ENCODE measurements at regions not wholly inside any gene's neighbourhood (a gene's known extent, or its start where the extent isn't known, plus 50 kb on each side); places are given as distances from the start of the nearest gene placed in this dataset.

- TF ChIP-seq, protein P1, sequence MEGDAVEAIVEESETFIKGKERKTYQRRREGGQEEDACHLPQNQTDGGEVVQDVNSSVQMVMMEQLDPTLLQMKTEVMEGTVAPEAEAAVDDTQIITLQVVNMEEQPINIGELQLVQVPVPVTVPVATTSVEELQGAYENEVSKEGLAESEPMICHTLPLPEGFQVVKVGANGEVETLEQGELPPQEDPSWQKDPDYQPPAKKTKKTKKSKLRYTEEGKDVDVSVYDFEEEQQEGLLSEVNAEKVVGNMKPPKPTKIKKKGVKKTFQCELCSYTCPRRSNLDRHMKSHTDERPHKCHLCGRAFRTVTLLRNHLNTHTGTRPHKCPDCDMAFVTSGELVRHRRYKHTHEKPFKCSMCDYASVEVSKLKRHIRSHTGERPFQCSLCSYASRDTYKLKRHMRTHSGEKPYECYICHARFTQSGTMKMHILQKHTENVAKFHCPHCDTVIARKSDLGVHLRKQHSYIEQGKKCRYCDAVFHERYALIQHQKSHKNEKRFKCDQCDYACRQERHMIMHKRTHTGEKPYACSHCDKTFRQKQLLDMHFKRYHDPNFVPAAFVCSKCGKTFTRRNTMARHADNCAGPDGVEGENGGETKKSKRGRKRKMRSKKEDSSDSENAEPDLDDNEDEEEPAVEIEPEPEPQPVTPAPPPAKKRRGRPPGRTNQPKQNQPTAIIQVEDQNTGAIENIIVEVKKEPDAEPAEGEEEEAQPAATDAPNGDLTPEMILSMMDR (IDR thresholded peaks at IDR 0.05; ENCODE audit: low read depth, low read length, missing control alignments): no peak
- Histone ChIP-seq H3K27ac (no peak overlapping the region), H3K36me3 (replicated peaks) (no peaks in the 10 kb centered on the region), H3K4me3 (ENCODE audit: low read depth, low read length) (no peak overlapping the region), H3K27me3 (replicated peaks) (no peaks in the 10 kb centered on the region)
- DNase-seq: no peak
- in situ Hi-C loops (cut with HindIII; ENCODE audit: low pct_ligation_motif_present, low sequenced_read_pairs): no loop called here
Measured at GRCh38 chr15:79140846-79141570, 50.4 kb upstream of the RASGRF1 start.

Measured in brain microvascular endothelial cell (primary cell).